ENCODE measurements at regions not wholly inside any gene's neighbourhood (a gene's known extent, or its start where the extent isn't known, plus 50 kb on each side); places are given as distances from the start of the nearest gene placed in this dataset.

DNA sequence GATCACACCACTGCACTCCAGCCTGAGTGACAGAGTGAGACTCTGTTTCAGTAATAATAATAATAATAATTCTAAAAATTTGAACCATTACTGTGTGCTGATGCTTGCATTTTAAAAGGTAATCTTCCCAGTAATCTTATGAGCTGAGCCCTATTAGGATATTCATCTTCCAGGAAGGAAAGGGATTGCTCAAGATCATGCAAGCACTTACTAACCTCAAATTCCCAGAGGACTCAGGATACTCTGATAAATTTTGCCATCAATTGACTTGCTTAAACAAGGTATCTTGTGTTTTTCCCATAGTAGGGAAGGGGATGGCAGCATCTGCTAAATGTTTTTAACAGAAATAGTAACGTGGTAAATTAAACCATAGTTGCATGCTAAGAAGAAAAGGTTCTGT, 176.4 kb upstream of the MRPS30 start:
- POLR2A ChIA-PET (ENCODE audit: partially characterized antibody), result no interaction called here
- no peak overlapping the region for H2BK20ac ChIP-seq (ENCODE audit: low read length)
- DNase-seq (ENCODE audit: low read depth in 1 of 2, low spot score in 2 of 2) (no peak), FAIRE-seq (no peak)
- no peak overlapping the region for H2BK5ac ChIP-seq (ENCODE audit: low read depth, low read length)
- no peak overlapping the region for H4K5ac ChIP-seq (ENCODE audit: insufficient read length, low read depth, low read length)
- H2BK120ac ChIP-seq (replicated peaks; ENCODE audit: low read depth, low read length), result no peak overlapping the region
- H2BK15ac ChIP-seq (ENCODE audit: low read length), result no peak overlapping the region
- H3K4me1 ChIP-seq (replicated peaks in 1 of 4; ENCODE audit: control insufficient read depth in 3 of 4, insufficient read depth in 4 of 4, low read length in 3 of 4), result no peaks in the 10 kb centered on the region
- H3K56ac ChIP-seq (replicated peaks; ENCODE audit: insufficient read length, low read depth, low read length), result no peak overlapping the region
- no peak overlapping the region for H3K23ac ChIP-seq (ENCODE audit: insufficient read length)
- CTCF ChIA-PET (ENCODE audit: partially characterized antibody), result no interaction called here
- no peak overlapping the region for H3K27ac ChIP-seq (ENCODE audit: low read depth, low read length)
- WGBS, 2 experiments (ENCODE audit: extremely low coverage in 1 of 2, insufficient coverage in 1 of 2, insufficient read length in 1 of 2, insufficient replicate concordance in 2 of 2, low coverage in 1 of 2, low lambda C conversion rate in 2 of 2, missing lambda C conversion rate in 1 of 2), result 84% methylated on average over 1 of the region's 1 CpG; no CpG with 5 or more reads in 1 of the 2 experiments
- peaks cover 0 to 5% (median 2%) of the 10 kb centered on the region in 4 experiments; a peak in 2 of 7 replicates for H3K27me3 ChIP-seq (replicated peaks in 1 of 4; ENCODE audit: control insufficient read depth in 3 of 4, extremely low read depth in 1 of 4, insufficient read depth in 3 of 4, low read length in 3 of 4)
- no peaks in the 10 kb centered on the region for H3K79me2 ChIP-seq (ENCODE audit: control insufficient read depth in 1 of 2, insufficient read depth in 2 of 2, low read length in 2 of 2)
- no peak overlapping the region for H4K91ac ChIP-seq (replicated peaks; ENCODE audit: insufficient read length, low read length)
- no peak overlapping the region for H2BK12ac ChIP-seq (ENCODE audit: low read depth, low read length)
- H3K4me3 ChIP-seq (ENCODE audit: extremely low read depth in 1 of 4, insufficient read depth in 2 of 4, low read depth in 3 of 4, low read length in 4 of 4), result no peak overlapping the region
- H4K8ac ChIP-seq (ENCODE audit: extremely low read depth, insufficient read depth, low read length), result no peak overlapping the region
- H3K18ac ChIP-seq (ENCODE audit: extremely low read depth, low read length), result no peak overlapping the region
- no peaks in the 10 kb centered on the region for H3K23me2 ChIP-seq (ENCODE audit: low read depth, low read length)
- H3K79me1 ChIP-seq (ENCODE audit: low read depth, low read length), result no peaks in the 10 kb centered on the region
- no peaks in the 10 kb centered on the region for H3K36me3 ChIP-seq (ENCODE audit: control insufficient read depth in 2 of 4, insufficient read depth in 4 of 4, low read length in 3 of 4)
- H3K9me3 ChIP-seq (ENCODE audit: insufficient read depth in 2 of 2, low read depth in 1 of 2, low read length in 1 of 2), result no peaks in the 10 kb centered on the region
- no peak overlapping the region for H2AK5ac ChIP-seq (ENCODE audit: low read depth, low read length)
- H3K4me2 ChIP-seq (ENCODE audit: insufficient read depth in 1 of 2, low read depth in 2 of 2, low read length in 2 of 2), result no peak overlapping the region
- H2AFZ ChIP-seq (ENCODE audit: low read length), result no peak overlapping the region
- no peaks in the 10 kb centered on the region for H4K20me1 ChIP-seq (replicated peaks in 1 of 2; ENCODE audit: control insufficient read depth in 1 of 2, insufficient read depth in 2 of 2, low read length in 2 of 2)
- H3K9ac ChIP-seq (replicated peaks in 1 of 4; ENCODE audit: extremely low read depth in 1 of 4, low read depth in 3 of 4, low read length in 3 of 4), result no peak overlapping the region
- H3K14ac ChIP-seq (ENCODE audit: insufficient read length), result no peak overlapping the region
- H3K4ac ChIP-seq (replicated peaks; ENCODE audit: insufficient read length, low read depth, low read length), result no peak overlapping the region
- no peak for TF ChIP-seq PHF8 (conservative IDR thresholded peaks at IDR 0.05; ENCODE audit: low read depth, low read length)
- TF ChIP-seq, protein P1, sequence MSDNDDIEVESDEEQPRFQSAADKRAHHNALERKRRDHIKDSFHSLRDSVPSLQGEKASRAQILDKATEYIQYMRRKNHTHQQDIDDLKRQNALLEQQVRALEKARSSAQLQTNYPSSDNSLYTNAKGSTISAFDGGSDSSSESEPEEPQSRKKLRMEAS (IDR thresholded peaks at IDR 0.05), result no peak
- TF ChIP-seq RXRA (IDR thresholded peaks at IDR 0.05; ENCODE audit: insufficient read depth, low read depth, low read length), result no peak
- TF ChIP-seq SP4 (IDR thresholded peaks at IDR 0.05; ENCODE audit: low read length), result no peak
- no peak for TF ChIP-seq SIX5 (IDR thresholded peaks at IDR 0.05; ENCODE audit: low read depth, low read length)
- TF ChIP-seq RBBP5 (IDR thresholded peaks at IDR 0.05; ENCODE audit: borderline replicate concordance, low read depth, low read length), result no peak
- no peak for TF ChIP-seq GTF2F1 (IDR thresholded peaks at IDR 0.05; ENCODE audit: borderline replicate concordance, low read depth, low read length)
- TF ChIP-seq BRCA1 (IDR thresholded peaks at IDR 0.05; ENCODE audit: low read depth, low read length), result no peak
- TF ChIP-seq CBX8 (IDR thresholded peaks at IDR 0.05; ENCODE audit: borderline replicate concordance, low read depth, low read length), result no peak

Measured in H1 (cell line).